T1000 (cell line): ENCODE measurements at regions not wholly inside any gene's neighbourhood (a gene's known extent, or its start where the extent isn't known, plus 50 kb on each side); places are given as distances from the start of the nearest gene placed in this dataset.

Experiments
- DNase-seq: peaks from one replicate; lab custom pipeline; 2025; ENCODE audit warnings: mixed read lengths; lab: John Stamatoyannopoulos, UW

DNA sequence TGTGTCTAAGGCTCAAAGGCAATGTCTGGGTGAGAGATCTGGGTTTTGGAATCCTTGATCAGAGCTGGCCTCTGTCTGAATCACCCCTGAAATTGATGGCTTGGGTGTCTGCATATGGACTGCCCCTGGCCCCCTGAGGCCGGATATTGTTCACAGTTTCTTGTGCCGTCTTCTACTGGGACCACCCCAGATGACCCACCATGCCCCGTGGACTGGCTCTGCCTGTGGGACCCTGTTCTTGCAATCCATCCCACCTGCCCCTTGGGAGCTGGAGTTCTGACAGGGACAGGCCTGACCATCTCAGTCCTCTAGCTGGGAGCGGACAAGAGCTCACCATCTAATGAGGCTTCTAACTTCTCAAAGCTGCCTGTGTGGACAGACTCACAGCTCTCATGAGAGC is 119.9 kb downstream of the FAM43A start:
- no peak for DNase-seq

DNA sequence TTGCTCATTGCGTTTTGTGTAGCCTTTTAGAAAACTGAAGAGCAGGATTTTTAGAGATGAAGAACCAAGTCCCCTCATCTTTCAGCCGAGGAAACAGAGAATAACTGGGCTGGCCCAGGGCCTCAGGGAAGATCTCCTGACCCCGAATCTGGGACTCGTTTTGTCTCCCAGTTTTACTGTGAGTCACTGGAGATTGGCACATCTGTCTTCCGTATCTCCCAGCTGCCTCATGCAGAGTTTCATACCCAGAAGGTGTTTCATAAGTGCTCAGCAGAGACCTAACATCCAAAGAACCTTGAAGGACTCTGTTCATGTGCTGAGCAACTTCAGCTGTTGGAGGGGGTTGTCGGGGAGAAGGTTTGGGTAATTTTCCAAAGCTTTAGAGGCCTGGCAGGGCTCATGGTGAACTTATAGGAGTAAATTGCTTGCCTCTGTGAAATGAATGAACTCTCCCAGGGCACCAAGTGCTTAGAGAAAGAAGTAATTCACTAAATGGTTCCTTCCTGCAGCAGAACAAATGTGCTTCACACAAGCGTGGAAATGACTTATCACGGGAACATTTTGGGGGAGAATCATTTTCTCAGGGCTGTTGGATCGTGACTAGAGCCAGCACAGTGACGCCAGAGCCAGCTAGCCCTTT is 121.4 kb downstream of the FAM43A start:
- DNase-seq = no peak

DNA sequence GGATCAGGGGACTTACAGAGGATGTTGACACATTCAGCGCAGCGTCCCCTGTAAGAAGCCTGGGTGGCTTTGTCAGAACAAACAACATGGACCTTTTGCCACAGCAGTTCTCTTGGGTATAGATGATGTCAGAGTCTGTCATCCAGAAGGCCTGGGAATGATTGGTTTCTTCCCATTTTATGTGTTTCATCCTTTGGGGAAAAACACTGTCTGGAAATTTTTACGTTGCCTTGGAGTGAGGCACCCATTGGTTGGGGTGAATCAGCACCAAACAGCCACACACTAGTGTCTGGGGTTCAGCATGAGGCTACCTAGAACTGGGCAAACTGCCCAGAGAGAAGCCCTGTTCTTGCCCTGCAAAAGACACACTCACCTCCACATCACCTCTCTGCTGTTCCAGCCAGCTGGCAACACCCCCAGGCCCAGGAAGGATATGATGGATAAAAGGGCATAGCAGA is 123.0 kb downstream of the FAM43A start:
- DNase-seq = peak; percentile 52

DNA sequence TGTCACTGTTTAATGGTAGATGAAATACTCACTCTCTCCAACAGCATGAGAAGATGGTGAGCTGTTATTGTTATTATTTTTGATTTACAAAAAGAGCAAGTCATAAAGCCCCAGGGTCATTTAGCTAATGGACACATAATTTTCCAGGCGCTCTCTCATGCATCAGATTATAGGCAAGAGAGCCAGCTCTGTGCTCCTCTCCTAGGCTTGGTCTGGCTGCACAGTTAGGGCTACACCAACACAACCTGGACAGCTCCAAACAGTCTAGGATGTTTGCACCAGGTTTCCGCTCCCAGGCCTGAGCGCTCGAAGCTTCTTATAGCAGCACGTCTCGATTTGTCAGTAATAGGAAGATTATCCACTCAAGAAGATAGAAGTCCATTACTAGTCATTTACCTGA is 123.7 kb downstream of the FAM43A start:
- no peak for DNase-seq

DNA sequence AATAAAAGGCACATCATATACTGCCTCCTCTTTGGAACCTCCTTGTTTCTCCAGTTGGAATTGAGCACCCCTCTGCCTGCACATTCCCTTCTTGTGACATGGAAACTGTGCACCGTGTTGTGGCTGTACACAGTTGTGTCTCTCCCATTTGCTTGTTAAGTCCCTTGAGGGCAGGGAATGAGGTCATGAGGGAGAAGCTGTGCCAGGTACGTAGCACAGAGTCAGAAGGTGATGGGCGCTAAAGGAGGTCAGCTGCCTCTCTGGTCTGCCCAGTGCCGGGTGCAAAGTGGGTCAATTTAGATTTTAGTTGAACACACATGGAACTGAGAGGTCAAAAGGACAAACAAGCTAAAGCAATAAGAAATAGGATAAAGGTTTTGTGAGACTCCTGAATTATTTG is 124.4 kb downstream of the FAM43A start:
- DNase-seq = no peak

DNA sequence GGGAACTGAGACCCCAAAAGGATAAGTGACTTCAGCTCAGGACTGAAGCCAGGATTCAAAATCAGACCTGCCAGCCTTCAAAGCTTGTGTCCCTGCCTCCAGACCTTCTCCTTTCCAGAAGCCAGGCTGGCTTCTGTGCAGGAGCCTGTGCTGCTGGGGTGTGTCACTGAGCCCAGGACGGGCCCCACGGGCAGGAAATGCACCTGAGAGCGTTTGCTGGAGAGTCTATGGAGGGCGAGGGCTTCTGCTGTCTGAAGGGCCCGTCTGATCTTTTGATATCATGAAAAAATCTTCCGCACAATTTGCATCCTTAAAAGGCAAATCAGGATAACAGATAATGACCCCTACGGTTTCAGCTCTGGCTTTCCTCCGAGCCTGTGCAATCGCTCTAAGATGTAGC is 125.4 kb downstream of the FAM43A start:
- no peak for DNase-seq

DNA sequence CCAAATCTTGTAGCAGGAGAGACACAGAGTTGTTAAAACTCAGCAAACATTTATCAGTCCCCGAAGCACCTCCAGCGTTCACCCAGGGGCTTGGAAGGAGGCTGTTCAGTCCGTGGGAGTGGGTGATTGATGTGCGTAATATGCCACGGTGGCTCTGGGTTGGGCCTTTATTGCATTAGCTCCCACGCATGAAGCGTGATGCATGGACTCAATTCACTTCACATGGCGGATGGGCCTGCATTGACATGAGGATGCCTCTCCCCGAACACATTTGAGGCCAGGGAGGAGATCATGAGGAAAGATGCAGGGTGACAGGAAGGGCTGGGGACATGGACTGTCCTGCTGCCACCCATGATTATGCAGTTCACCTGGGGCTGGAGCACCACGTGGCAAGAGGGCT is 126.5 kb downstream of the FAM43A start:
- no peak for DNase-seq

DNA sequence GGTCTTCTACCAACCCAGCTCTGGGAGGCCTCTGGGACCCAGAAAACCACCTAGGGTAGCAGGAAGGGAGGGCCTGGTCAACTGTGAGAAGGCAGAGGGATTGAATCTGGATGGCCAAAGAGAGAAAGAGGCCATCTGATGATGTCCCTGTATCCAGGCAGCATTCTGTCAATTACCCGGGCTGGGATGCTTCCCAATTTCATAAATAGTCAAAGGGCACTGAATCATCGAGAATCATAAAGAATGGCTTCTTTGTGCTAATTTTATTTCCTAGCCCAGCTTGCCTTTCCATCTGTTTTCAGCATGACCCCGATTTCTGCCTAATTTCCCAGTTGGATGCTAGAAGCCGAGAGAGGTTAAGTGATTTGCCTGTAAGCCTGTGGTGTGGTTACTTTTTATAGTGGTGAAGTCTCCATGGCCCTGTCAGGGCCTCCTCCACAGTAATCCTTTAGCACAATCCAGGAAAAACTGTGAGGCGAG is 129.2 kb downstream of the FAM43A start:
- DNase-seq = no peak

DNA sequence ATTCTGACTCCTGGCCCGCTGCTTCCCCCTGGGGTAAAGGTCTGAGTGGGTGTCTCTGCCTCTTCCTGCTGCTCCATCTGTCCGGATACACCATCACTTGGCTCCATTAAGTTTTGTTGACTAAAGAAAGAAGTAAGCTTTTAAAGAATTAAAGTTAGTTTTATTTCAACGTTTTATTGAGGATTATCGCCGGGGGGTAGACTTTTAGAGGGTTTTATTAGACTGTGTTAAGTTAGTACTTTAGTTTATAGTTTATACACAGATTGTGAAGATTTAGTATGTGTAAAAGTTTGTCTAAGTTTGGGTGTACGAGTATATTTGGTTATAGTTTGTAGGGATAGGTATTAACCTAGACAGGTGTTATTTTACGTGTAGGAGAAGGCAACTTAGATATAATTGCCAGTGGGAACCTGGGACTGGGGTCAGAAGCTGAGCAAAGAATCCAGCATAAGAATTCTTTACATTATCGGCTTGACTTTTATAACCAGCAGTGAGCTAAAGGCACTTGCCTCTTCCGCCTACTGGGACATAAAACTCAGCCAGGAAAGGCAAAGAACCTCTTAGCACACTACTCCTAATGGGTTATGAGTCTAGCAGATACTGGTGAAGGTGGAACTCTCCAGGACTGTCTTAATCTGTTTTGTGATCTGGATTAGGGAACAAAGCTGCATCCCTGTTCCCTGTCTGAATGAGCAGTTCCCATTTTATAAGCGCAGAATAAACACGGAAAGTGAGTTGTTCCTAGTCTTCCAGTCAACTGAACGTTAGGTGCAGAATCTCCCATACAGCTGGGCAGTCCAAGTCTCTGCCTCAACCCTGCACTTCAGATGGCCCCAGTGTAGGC is 131.3 kb downstream of the FAM43A start:
- DNase-seq = no peak

DNA sequence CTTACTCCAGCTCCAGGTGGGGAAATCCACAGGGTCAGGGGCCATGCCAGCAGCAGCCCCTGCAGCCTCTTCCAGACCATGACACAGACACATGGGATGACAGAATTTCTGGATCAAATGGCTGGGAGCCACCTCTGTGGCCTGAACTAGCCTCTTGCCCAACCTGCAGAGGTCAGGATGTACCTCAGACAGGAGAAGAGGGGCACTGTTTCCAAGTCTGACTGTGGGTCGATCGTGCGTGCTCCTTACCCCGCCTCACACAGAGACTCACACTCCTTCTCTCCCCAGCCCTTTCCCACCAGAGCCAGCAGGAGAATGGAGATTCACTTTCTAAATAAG is 131.9 kb downstream of the FAM43A start:
- no peak for DNase-seq

DNA sequence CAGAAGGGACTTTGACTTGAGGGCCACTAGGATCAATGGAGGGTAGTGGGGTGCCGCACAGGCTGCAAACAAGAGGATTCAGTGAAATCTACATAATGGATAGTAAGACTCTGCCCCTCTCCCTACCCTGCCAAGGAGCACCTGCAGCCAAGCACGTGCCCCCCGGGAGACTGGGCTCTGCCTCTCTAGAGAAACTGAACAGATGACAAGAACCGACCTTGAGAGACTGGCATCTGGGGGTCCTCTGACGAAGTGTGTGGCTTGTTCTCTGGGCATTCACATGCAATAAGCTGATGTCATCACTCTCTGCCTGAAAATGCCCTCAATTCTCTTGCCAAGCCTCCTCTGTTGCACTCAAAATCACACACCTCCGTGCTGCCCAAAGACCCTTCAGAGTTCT is 132.3 kb downstream of the FAM43A start:
- DNase-seq = no peak

DNA sequence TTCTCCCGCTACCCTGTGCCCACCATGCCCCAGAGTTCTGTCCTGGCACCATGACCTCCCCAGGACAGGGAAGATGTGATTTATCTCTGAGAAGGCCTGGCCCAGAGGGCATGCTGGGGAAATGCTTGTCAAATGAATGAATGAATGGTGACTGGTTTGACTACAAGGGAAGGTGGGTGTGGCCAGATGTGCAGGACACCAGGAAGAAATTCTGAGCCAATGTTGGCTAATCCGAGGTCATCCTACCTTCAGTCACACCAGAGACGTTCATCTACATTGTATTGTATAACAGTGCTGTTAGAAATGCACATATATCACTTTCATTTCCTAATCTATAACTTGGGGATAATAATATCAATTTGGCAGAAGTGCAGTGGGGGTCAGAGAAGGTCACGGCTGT is 138.4 kb downstream of the FAM43A start:
- DNase-seq = no peak

DNA sequence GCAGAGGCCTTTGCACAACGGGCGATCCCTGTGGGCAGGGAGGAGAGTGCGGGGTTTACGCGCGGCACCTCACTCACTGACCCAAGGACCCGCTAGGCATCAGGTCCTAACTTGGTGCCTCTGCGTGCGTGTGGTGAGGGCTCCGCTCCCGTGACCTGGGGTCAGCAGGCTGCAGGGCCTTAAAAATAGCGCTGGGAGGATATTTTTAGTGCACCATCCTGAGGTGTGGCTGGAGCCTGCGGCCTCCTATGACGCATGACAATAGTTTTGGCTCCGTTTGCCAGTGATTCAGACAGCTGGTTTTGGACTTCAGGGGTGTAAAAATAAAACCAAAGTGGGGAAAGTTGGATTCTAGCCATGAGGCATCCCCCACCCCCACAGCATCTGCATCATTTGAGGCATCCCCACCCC is 139.0 kb downstream of the FAM43A start:
- DNase-seq = no peak

DNA sequence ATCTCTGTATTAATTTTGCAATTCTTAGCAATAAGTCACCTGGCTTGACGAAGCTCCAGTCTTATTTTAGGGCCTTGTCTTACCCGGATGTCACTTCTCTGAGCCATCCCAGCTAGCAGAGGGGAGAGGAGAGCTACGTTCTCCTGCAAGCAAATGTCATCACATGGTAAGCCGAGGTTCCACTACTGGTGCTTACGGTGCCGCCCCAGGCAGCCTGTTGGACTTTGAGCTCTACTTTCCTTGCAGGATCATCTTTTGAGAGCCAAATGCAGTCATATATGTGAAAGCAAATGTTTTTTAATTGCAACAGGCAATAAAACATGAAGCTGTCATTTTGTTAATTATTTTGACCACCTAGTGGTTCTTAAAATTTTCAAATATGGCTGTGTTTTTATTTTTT is 140.9 kb downstream of the FAM43A start:
- DNase-seq = no peak

DNA sequence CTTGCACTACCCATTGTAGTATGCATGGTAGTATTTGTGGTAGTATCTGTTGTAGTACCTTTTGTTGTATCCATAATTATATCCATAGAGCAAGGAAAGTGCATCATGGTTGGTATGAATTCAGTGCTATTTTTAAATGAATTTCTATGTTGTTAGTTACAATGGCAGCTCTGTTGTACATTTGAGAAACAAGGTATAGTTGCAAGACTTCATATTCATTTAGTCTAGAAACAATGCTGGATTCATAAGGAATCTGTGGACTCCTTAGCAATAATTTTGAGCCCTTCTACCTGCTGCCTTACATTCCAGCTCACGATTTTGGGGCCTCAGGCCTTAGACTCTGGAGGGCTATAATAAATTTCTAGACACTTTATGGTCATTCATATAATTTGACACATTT is 141.8 kb downstream of the FAM43A start:
- no peak for DNase-seq

DNA sequence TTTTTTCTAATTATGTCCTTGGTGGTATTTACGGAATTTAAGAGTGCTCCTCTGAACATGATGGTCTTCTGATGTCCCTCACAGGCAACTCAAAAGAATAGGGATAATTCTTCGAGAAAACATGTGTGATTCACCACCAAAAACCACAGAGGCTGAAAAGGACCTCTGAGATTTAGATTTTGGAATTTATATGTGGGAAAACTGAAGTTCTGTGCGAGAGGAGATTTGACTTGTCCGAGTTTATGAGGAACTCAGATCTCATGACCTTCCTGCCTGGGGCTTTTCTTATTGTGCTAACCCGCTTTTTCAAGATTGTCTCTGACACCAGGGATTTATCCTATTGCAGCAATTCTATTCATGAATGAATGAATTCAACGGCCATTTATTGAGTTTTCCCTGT is 142.4 kb downstream of the FAM43A start:
- DNase-seq = no peak

DNA sequence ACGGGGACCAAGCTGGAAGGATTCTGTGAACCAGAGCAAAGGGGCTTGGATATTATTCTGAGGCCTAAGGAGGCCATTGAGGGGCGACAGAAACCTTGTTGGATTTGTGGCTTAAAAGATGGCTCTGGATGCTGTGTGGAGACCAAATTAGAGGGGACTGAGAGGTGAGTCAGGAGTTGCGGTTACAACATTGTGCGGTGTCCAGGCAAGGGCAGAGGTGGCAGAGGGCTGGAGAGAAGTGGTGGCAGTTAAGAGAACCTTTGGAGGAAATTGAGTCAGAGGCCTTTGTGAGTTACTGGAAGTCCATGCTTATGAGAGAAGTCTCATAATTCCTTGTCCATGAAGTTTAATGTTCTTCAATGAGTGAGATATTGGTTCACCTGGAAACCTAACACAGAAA is 143.2 kb downstream of the FAM43A start:
- no peak for DNase-seq

DNA sequence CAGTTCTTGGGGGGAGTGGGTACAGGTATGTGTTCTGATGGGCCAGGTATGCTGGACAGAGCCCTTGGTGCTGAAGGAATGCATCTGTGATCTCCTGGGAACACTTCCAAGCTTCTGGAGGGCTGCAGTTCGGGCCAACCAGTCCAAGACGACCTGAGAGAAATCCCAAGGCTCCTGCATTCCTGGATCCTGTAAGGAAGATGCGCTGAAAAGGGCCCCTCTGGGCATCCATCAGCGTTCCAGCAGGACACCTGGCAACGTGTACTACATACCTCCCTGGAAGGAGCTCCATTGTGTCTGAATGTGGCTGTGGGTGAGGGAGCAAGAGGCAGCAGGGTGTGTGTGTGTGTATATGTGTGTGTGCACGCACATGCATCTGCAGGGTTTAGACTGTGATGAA is 144.7 kb downstream of the FAM43A start:
- no peak for DNase-seq

DNA sequence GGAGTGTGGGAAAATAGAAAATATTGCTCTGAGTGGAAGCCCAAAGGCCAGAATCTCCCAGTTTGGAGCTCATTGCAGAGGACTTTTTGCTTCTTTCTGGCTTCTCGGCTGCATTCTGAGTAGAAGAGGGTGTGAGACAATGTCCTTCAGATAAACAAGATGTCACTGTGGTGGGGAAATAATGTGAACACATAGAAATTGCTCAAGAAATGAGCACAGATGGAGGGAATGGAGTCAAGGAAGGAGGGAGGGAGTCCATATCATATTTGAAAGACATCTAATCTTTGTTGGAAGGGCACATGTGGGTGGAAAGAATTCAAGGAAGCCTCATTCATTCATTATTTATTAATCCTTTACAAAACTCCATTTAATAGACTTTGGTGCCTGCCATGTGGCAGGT is 145.3 kb downstream of the FAM43A start:
- no peak for DNase-seq

DNA sequence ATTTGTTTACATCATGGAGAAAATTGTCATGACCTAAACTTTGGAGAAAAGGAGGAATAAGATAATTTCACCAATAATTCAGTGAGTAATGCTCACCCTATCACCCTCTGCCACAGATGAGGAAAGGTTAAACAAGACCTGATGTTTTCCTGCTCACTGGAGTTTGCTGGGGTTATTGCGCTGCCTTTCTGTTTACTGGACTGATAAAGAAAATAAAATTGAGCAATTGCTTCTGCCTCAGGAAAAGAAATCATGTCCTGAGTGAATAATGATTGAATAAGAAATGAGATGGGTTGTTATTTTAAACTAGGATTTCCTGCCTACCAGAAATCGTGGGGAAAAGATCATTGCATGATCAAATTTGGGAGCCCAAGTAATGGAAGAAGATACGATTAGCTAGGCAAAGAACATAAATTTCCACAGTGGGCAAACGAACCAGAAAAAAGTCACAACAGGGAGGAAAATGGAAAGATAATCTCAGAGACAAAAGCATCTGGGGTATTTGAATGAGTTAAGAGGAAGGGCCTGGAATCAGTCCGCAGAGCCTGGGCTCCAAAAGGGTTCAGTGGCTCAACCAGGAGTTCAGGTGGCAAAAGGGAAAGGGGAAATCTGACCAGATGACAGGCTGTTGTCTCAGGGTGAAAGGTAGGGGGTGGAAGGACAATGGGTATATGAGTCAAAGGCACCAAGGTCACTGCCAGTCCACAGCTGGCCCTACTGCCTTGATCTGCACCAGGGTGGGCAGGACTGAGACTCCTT is 146.8 kb downstream of the FAM43A start:
- DNase-seq = no peak

DNA sequence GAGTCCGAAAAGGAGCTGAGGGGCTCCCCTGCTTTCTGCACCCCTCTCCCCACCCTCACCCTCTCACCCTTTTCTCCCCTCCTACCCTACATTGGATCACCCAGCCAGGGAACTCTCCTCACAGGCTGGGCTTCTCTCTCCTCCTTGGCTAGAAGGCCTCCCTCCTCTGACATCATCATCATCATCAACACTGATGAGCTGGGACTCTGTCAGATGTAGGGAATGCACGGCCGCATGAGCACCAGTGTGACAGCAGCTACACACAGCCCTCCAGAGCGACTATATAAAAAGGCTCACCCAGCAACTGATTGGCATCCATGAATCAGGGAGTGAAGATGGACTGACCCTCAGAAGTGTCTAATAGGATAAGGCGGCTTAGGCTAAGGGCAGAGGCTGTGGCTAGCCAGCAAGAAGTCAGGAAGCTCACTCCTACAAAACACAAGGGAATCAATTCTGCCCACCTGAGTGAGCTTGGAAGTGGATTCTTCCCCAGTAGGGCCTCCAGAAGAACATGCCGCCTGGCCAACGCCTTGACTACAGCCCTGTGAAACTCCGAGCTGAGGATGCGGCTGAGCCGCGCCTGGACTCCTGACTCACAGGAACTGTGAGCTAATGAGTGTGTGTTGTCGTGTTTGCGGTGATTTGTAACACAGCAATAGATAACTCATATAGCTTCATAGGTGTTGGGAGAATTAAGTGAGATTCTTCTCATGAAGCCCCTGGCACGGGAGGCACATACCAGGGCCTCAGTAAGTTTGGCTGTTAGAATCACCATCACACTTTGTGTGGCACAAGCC is 147.6 kb downstream of the FAM43A start:
- no peak for DNase-seq

DNA sequence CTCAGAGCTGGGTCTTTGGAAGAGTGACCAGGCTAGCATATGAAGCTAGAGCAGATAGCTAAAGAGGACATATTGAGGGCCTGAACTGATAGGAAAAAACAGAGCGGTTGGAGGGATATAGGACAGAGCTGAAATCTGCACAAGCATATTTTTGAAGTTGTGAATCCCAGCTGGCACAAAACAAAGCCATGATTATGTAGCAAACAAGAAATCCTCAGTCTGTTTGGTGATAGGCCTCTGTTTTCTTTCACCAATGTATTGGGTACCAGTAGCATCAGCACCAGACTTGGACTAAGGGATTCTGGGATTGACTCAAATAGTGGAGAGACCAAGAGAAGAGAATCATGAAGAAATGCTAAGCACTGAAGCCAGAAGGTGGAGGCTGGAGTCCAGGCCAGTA is 151.0 kb downstream of the FAM43A start:
- no peak for DNase-seq
